Peyer's patch (tissue), 4 donors: ENCODE measurements at regions not wholly inside any gene's neighbourhood (a gene's known extent, or its start where the extent isn't known, plus 50 kb on each side); places are given as distances from the start of the nearest gene placed in this dataset.

ENCODE experiments used
- POLR2A ChIP-seq, 2 donors: fragments of 450-650 bp; IDR thresholded peaks; one replicate each; pipeline ENCODE4 v1.5.1; 2017; ENCODE audit warnings: antibody characterized with exemption in 2 of 2, mild to moderate bottlenecking in 2 of 2, moderate library complexity in 2 of 2
- TF ChIP-seq, protein P1 (sequence below), 6 experiments: fragments of 450-650 bp in 4 of 6; fragments of 200-600 bp in 2 of 6; sonication (generic) in 1 of 6; IDR thresholded peaks; one replicate each; pipeline ENCODE4 v1.5.1; 2017 to 2019; ENCODE audit warnings: antibody characterized with exemption in 6 of 6, mild to moderate bottlenecking in 3 of 6, moderate library complexity in 1 of 6

DNA sequence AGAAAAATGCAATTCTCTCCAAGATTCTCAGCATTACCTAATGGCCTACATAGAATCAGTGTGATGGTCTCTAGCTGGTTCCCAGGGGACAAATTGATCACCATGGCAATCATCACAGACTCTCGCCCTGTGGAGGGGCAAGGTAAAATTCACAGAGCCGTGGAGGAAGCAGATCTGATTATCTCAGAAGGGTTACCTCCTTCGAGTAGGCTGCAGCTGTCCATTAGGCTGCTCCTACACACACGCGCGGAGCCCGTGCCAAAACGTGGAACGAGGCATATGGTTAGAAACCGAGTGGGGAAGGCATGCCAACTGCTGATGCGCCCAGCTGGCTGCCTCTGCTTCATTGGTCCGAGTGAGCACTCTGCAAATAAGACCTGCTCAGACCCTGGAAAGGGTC lies 52.8 kb upstream of the PTER start:
- TF ChIP-seq, protein P1, sequence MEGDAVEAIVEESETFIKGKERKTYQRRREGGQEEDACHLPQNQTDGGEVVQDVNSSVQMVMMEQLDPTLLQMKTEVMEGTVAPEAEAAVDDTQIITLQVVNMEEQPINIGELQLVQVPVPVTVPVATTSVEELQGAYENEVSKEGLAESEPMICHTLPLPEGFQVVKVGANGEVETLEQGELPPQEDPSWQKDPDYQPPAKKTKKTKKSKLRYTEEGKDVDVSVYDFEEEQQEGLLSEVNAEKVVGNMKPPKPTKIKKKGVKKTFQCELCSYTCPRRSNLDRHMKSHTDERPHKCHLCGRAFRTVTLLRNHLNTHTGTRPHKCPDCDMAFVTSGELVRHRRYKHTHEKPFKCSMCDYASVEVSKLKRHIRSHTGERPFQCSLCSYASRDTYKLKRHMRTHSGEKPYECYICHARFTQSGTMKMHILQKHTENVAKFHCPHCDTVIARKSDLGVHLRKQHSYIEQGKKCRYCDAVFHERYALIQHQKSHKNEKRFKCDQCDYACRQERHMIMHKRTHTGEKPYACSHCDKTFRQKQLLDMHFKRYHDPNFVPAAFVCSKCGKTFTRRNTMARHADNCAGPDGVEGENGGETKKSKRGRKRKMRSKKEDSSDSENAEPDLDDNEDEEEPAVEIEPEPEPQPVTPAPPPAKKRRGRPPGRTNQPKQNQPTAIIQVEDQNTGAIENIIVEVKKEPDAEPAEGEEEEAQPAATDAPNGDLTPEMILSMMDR (IDR thresholded peaks at IDR 0.05), result no peak
- TF ChIP-seq POLR2A (IDR thresholded peaks at IDR 0.05), result no peak
